Esophagus mucosa (tissue), 1 donor: ENCODE measurements at regions not wholly inside any gene's neighbourhood (a gene's known extent, or its start where the extent isn't known, plus 50 kb on each side); places are given as distances from the start of the nearest gene placed in this dataset.
"Not testable (repeated sequence)": the region's sequence is repeated elsewhere in the genome, so short reads cannot be mapped to it uniquely, and the experiment has no call there.

Experiments used
- ATAC-seq: fragments of 200-7000 bp; cut with Tn5 transposase; one replicate; pipeline ENCODE4 v1.9.1; 2020
- donor health status: DM: yes; HTN: yes; CAD: no.

- no peak for ATAC-seq
These were observed 185.8 kb downstream of the B3GLCT start for GRCh38 chr13:31385540-31385939.

DNA sequence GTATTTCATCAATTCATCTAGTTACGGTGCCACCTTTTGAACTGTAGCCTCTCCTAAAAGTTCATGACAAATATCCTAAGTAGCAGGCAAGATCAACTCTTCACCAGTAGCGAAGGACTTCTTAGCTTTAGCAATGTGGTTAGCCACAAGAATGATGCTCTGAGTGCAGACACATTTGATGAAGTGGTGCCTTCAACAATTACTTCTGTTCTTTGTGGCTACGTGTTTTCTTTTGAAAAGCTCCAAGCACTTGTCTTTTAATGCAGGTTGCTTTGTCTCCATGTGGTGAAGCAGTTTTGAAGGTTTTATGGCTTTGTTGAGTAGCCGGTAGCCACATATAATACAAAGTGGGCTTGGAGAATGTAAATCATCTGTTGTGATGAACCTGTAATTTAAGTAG lies 194.7 kb downstream of the B3GLCT start:
- ATAC-seq, result no peak

GRCh38 chr13:31395090-31395489 lies 195.3 kb downstream of the B3GLCT start:
- no peak for ATAC-seq

GRCh38 chr13:31399690-31400089 lies 199.9 kb downstream of the B3GLCT start:
- no peak for ATAC-seq

DNA sequence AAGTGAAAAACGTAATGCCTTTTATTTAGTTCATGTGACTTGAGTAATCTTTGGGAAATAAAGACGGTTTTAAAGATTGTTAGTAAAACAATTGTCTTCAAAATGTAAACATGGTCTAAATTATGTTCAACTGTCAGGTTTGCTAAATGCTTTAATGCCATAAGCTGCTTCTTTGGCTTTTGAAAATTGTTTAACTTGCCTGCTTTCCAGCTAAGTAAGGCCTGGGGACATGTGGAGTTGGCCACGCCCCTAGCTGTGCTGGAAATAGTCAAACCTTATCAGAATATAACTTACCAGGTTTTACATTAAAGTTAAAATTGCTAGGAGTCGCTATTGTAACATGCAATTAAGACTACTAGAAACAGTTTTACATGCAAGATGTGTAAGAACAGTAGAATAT lies 203.9 kb downstream of the B3GLCT start:
- not testable (repeated sequence) for ATAC-seq

GRCh38 chr13:31408927-31409326 lies 209.2 kb downstream of the B3GLCT start:
- no peak for ATAC-seq

DNA sequence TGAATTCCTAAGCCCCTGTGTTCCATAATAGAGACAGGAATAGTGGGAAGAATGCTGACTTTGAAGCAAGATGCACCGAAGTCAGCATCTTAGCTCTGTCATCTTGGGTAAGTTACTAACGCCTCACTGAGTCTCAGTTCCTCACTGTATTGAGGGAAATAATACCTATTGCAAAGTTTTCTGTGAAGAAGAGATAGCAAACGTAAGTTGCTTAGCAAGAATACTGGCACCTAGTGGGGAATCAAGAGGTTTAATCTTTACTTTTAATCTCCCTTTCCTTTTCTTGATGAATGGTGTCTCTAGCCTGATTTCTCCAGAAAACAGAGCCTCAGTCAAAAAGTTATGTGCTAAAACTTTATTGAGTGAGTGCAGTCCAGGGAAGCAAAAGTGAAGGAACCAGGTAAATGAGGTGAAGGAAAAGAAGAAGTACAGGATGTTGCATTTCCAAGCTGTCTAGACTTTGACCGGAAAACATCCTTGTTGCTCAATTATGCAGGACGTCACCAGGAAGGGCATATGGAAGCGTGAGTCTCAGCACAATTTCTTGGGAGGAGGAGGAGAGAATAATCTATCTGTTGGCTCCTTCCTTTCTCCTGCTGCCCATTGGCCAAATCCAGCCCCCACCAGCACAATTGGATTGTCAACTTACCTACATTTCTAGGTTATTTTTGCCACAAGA lies 210.0 kb downstream of the B3GLCT start:
- ATAC-seq, result no peak

- no peak for ATAC-seq
These were observed 213.7 kb downstream of the B3GLCT start for GRCh38 chr13:31413516-31413915.

GRCh38 chr13:31416066-31416465 lies 216.3 kb downstream of the B3GLCT start:
- no peak for ATAC-seq

GRCh38 chr13:31418186-31418585 lies 218.4 kb downstream of the B3GLCT start:
- ATAC-seq, result no peak

- no peak for ATAC-seq
These were observed 222.0 kb downstream of the B3GLCT start for GRCh38 chr13:31421756-31422155.

DNA sequence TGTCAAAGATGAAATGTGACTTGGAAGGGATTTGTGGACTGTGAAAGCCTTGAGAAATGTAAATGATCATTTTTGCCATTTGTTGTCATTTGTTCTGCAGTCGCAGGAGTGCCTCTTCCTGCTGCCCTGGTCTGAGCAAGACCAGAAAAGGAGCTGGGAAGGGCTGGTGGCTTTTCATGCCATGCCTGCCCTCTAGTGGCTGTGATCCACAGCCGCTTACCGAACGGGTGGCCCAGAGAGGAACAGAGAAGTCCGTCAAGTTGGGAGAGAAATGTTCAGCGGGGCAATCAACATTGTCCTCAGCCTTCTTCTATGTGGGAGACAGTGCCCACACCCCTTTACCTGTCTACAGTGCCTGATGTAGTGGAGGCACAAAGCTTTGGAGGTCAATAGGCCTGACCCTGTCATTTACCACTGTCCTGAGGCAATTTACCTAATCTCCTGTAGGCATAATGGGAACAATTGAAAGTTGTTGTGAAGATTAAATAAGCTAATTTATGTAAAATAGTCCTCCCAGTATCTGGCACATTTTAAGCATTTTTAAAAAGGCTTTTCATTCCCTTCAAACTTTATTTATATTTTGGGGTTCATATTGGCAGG lies 224.5 kb downstream of the B3GLCT start:
- peak; percentile 91 for ATAC-seq

DNA sequence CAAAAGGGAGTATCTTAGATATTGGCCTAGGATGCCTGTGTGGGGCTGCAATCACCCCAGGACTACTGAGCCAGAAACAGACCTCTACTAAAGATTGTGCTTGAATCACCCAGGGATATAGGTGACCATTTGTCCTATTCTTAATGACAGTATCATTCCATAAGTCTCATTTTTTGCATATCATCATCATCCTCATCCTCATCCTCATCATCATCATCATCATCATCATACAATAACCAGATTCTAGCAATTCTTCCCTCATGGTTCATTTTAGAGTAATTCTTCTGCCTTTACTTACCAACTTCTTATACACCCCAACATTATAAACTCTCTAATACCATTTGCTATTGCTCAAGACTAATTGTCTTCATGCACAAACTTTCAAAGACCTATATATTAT lies 226.6 kb downstream of the B3GLCT start:
- no peak for ATAC-seq

GRCh38 chr13:31427151-31428100 lies 227.7 kb downstream of the B3GLCT start:
- ATAC-seq, result no peak

- peak; percentile 32 for ATAC-seq
These were observed 232.0 kb downstream of the B3GLCT start for GRCh38 chr13:31431722-31432137.

- no peak for ATAC-seq
These were observed 233.4 kb downstream of the B3GLCT start for GRCh38 chr13:31433207-31433606.

DNA sequence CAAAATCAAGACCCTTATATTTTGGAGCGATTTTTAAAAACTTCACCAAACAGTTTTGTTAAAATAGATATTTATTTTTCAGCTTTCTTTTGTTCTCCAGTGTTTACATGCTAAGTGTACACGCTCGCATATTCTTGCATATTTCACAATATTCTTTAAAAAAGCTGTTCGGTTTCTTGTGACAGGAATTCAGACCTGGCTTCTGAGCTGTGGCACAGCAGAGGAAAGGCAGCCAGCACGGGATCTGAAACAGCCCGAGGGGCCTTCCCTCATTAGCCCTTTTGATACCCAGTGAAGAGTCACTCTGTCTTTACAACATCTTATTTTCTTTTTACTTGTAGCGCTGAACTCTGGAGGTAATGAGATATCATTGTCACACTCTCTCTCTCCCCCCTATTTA lies 234.0 kb downstream of the B3GLCT start:
- no peak for ATAC-seq

DNA sequence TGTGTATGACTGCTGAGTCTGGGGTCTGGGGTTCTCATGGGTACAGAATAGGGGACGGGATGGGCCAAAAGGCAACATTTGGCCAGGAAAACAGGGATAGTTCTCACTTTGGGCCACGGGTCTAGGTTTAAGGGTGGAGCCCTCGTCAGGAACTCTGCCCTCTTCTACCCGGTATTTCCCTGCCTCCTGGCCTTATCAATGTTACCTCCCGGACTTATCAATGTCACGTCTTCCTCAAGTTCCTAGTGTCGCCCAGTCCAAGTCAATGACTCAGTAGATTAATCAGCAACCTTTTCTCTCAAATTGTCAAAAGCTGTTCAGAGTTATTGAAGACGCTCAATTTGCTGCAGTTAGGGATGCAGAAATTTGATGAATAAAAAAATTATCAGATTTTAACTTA lies 234.8 kb downstream of the B3GLCT start:
- no peak for ATAC-seq

DNA sequence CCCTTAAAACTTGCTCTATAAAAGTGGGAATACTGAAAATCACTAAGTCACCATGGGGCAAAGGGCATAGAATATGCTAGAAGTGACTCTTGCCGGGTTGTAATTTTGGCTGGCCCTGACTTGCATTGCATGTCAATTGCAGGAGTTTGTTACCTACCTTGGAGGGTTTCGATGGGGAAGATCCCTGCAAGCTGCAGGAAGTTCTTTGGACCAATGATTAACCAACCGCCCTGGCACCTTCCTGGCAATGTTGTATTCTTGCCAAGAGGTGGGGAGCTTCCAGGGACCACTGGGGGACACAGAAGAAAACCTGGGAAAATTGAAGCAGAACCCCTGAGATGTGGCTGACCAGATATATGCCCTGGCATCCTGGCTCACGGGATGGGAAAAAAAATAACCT lies 235.8 kb downstream of the B3GLCT start:
- ATAC-seq, result no peak

DNA sequence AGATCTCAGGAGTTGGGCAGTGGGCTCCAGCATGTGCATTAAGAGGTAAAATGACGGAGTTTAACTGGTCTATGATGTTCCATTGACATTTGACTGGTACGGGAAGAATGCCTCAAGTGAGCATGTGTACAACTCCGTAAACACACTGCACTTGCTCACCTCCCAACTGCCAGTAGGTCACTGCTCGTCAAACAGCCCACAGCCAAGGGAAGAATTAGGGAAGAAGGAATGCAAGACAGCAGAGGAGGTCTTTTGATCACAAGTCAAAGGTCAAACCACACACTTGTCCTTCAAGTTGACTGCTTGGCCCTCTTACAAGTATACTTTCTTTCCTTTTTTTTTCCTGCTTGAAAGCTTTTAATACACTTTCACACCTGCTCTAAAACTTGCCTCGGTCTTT lies 236.7 kb downstream of the B3GLCT start:
- ATAC-seq, result no peak

GRCh38 chr13:31437975-31438374 lies 238.2 kb downstream of the B3GLCT start:
- ATAC-seq, result no peak

DNA sequence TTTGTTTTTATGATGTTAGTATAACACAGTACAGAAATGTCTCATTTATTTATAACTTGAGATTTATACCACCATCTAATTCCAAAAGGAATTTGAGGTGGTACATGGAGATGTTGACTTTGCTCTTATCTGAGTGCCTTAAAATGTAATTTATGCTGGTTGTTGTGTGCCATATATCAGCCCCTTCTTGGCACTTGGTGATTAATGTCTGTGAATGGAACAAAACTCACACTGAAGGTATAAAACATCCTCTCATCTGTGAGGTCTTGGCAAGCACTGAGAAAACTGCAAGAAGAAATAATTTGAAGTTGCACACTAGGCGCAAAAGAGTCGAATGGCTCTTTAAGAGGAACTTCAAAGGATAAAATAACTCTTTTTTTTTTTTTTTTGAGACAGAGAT lies 240.4 kb downstream of the B3GLCT start:
- no peak for ATAC-seq

DNA sequence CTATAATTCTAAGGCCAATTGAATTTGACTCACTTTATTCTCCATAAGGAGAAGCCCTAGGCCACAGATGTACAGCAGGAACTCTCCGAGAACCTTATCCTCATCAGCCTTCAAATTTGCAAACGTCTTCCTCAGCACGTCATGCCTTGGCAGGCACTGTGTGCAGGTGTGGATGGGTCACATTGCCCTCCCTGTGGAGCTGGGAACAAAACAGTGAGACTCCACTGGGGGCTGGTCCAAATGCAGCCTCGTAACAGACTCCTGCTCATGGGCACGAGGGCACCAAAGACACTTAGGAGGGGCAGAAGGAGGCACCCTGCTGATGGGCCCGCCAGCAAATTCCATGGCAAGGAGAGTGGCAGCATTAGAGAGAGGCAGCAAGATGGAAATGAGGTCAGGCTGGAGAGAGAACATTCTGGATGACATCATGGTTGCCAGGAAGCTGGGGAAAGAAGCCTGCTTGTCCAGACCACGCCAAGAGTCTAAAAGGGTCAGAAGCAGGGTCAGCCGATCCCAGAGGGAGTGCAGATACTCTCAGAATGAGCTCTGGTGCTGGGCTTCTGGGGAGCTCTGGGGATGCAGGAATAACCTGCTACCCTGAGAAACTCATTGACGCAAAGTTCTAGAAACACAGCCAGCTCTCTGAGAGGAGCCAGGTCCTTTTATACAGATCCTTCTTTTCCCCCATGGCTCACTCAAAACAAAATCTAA lies 242.2 kb downstream of the B3GLCT start:
- no peak for ATAC-seq
